G401 (cell line): ENCODE measurements at regions not wholly inside any gene's neighbourhood (a gene's known extent, or its start where the extent isn't known, plus 50 kb on each side); places are given as distances from the start of the nearest gene placed in this dataset.
A peak's percentile ranks its signal among the peaks of the same experiment; 100 is the strongest.

ENCODE experiments used
- DNase-seq: peaks from one replicate; pipeline ENCODE4 v3.0.0-alpha.2; 2015; ENCODE audit warnings: low spot score
- in situ Hi-C: cut with HindIII; loops from 2 replicates; pipeline ENCODE4 v1.10.0; 2016; ENCODE audit warnings: low sequenced_read_pairs, mixed read lengths

- in situ Hi-C loops, result no loop called here
- no peak for DNase-seq
These were observed 222.3 kb upstream of the CDH19 start for GRCh38 chr18:66826211-66826610.

DNA sequence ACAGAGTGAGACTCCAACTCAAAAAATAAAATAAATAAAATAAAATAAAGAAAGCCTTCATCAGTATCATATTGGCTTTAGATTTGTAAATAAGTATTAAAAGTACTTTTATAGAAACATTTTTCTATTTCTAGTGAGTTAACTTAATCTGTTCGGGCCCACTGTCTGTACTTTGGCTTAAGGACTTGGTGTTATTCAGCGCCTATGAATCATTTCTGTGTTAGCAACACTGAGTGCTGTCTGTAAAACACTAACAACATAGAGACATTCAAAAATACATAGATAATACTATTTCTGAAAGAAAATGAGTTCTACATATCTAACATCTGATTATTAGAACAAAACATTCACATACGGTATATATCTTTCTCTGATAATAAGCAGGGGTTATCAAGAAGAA is 221.5 kb upstream of the CDH19 start:
- no peak for DNase-seq
- in situ Hi-C loops, result no loop called here

DNA sequence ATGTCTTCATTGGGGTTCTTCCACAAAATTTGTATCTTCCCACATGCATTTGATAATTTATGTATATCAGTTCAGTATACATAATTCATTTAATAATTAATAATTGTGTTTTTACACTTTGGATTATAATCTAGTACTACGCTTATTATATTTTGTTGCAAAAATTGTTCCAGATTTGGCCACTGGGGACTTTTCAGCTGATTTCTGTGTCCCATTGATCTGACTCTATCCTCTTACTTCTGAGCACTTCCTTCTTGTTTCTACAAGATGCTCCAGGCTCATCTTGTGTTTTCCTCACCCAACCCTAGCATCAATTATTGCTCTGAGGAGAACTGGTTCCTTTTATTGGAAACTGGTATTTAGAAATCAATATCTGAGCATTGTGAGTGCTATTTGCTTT is 215.3 kb upstream of the CDH19 start:
- DNase-seq, result no peak
- in situ Hi-C loops, result no loop called here

GRCh38 chr18:66813138-66813537 is 209.2 kb upstream of the CDH19 start:
- DNase-seq, result no peak
- in situ Hi-C loops, result no loop called here

DNA sequence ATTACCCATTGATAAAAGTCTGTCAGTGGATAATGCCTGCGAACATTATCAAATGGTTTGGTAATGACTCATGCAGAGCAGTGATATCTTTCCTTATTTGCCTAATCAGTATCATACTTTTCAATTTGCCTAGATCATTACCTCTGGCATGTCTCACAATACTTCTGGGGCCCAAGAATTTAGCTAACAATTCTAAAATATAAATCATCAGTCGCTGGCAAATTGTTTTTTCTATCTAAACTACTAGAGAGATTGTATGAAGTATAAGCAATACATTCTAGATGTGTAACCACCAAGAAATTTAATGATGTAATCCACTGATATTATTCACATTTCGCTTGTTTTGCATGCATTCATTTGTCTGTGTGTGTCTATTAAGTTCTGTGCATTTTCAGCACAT is 191.2 kb upstream of the CDH19 start:
- no peak for DNase-seq
- in situ Hi-C loops, result no loop called here

- in situ Hi-C loops, result no loop called here
- no peak for DNase-seq
These were observed 188.6 kb upstream of the CDH19 start for GRCh38 chr18:66792466-66792865.

DNA sequence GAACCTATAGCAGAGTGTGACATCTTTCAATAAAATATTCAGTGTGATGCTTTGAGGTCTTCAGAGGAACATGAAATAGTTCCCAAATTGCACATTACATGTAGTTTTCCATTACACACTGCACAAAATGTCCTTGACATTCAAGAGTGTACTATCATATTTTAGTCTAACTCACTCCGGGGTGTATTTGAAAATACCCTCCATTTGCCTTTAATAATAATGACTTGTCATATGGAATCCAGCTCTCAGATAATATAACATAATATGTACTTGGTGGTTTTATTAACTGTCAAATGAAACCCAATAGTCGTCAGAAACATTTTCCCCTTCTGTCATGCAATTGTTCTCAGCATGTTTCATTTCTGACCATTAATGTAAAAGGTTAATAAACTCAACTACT is 176.7 kb upstream of the CDH19 start:
- in situ Hi-C loops, result no loop called here

DNA sequence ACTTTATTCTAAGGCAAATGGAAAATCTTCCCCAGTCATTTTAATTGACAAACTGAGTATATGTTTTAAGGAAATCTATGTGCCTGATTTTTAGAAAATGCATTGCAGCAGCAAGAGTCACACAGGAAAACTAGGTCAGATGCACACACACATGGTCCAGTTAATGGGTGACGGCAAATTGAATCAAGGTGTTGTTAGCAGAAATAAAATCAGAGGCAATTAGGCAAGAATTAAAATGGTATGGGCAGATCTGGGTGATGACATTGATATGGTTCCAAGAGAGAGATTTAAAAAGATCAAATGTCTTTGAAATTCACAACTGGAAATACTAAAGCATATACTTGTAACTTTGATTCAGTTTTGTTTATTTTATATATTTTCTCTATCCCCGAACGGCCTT is 174.2 kb upstream of the CDH19 start:
- in situ Hi-C loops, result no loop called here
- no peak for DNase-seq

More for the DNA sequence above, 176.7 kb upstream of the CDH19 start:
- no peak for DNase-seq

- in situ Hi-C loops, result no loop called here
- DNase-seq, result no peak
These were observed 165.5 kb upstream of the CDH19 start for GRCh38 chr18:66769375-66769774.

GRCh38 chr18:66764230-66764629 is 160.3 kb upstream of the CDH19 start:
- peak; percentile 37 for DNase-seq
- in situ Hi-C loops, result no loop called here

DNA sequence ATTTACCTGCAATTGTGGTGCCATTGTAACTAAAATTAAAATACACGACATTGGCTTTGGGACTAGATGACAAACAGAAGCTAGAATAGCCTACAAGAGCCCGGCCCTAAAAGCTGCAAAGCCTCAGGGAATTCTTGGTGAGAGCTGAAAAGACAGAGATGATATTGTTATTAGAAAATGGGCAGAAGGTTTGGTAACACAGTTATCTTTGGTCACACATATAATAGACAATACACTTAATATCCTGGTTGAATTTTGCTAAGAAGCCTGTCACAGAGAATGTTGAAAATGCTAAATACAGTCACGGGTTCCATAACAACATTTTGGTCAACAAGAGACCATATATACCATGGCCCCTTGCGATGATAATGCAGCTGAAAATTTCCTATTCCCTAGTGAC is 157.3 kb upstream of the CDH19 start:
- in situ Hi-C loops, result no loop called here
- no peak for DNase-seq

DNA sequence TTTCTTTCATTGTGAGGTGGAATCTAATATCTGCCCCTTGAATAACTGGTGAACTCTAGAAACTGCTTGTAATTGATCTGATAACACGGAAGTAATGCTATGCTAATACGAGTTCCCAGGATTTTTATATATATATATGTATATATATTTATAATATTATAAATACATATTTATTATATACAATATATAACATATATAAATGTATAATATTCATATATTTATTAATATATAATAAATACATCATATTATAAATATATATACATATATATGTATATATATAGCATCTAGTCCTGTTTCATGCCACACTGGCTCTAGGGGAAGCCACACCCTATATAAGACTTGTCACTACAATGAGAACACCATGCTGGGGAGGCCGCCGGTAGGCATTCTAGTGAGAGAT is 156.7 kb upstream of the CDH19 start:
- in situ Hi-C loops, result no loop called here

DNA sequence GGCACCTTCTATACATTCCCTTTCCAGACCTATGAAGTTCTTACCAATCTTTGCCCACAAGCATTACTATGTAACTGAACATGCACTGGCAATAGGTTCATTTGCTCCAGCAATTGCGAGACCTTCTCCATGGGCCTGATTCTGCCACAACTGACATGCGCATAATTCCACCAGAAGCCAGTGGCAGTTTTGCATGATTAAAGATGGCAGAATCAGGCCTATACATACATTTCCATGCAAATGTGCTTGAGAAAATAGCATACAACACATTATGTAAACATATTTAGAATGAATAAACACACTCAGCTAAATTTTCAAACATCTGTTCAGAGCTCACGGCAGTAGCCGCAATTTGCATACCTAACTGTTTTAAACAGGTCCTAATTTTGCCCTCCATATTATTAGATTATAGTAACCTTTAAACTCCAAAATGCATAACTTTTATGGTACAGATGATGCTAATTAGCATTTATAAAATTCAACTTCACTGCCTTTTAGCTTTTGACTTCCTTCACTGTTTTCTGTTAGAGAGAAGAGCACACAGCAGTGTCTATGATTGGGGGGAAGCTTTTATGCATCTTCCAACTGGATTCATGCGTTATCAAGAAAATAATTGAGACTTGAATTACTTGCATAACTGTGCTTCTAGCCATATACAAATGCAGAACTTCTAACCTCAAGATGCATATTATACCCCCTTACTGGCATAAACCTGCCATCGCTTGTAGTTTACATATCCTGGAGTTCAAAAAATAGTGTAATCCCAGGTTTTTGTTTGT is 155.3 kb upstream of the CDH19 start:
- no peak for DNase-seq
- in situ Hi-C loops, result no loop called here

More for the DNA sequence above, 156.7 kb upstream of the CDH19 start:
- no peak for DNase-seq

- no peak for DNase-seq
- in situ Hi-C loops, result no loop called here
These were observed 154.1 kb upstream of the CDH19 start for GRCh38 chr18:66757946-66758345.

DNA sequence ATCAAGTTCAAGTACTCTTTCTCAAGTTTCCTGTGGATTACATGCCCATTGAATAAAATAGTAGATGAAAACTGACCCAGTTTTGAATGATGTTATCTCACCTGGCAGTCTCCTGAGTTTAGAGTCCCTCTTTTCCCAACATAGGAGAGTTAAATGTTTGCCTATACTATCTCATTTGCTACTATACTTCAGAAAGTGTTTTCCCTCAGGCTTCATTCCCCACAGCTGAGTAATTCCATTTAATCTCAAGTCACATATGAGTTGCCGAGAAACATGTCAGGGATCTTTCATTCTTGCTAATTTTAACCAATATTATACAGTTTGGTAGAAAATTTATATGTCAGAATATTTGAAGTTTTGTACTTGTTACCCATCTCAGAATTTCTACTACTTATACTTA is 150.4 kb upstream of the CDH19 start:
- no peak for DNase-seq
- in situ Hi-C loops, result no loop called here

DNA sequence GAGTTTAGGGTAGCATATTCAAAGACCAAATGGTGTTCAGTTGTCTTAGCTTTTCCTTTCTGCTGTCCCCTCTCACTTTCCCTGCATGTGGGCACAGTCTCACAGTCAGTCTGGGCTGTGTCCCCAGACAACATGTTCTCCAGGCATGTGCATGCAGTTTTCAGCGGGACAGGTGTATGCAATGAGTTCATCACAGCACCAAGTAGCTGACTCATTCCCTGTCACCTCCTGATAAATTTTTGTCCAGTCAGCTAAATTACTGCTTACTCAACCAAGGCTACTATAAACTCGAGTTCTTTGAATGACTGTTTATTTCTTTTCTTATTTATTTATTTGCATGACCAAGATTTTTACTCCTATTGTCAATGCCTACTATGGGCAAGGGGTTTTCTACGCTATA is 148.8 kb upstream of the CDH19 start:
- DNase-seq, result no peak
- in situ Hi-C loops, result no loop called here

GRCh38 chr18:66749481-66750035 is 145.7 kb upstream of the CDH19 start:
- DNase-seq, result no peak
- in situ Hi-C loops, result no loop called here

DNA sequence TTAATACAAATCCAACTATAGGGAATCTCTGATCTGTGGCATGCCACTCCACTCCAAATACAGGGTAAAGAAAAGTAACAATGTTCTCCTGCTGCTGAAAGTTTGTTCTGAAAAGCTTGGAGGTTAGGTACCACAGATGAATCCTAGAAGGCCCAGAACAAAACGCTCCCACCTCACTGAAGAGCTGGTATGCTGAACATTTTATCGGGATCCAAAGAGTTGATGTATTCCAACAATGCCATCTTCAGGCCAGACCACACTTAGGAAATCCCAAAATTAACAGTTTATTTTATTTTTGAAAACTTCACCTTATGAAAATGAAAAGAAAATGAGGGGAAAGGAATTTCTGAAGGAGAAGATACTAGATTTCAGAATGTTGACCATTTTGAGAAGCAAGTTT is 145.1 kb upstream of the CDH19 start:
- peak; percentile 68 for DNase-seq
- in situ Hi-C loops, result no loop called here

DNA sequence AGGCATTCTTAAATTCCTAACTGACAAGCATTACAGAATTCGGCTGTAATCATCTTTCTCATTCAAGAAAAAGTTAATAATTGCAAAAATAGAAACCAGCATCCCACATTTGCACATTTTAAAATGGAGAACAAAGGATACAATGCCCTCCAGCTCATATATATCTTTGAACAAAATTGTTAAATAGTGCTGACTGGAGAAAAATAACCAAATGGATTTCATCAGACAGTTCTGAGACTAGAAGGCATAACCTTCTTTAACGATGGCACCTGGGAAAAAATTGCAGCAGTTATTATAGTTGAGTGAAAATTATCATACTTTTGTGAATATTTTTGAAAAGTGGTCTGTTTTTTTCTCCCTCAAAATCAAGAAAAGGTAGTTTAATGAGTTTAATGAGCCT is 138.9 kb upstream of the CDH19 start:
- DNase-seq, result no peak
- in situ Hi-C loops, result no loop called here

GRCh38 chr18:66735933-66736332 is 132.0 kb upstream of the CDH19 start:
- DNase-seq, result no peak

DNA sequence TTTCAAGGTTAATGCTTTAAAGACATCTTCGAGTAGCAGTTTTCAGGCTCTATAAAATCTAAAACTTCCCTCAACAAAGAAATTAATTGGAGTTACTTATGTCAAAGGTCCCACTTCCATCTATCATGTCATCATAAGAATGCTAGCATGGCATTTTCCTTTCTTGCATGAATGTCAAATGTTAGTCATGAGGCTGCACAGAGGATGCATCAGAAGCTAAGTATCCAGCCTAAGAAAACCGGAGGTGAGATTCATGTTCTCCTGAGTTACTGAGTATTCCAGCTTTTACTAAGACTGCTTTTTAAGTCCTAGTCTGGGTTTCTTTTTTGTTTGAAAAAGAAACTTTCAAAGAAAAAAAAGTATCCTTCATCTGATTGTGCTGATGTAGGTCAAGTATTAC is 130.6 kb upstream of the CDH19 start:
- in situ Hi-C loops, result no loop called here

More at GRCh38 chr18:66735933-66736332, 132.0 kb upstream of the CDH19 start:
- in situ Hi-C loops, result no loop called here

More for the DNA sequence above, 130.6 kb upstream of the CDH19 start:
- no peak for DNase-seq
